ENCODE measurements at regions not wholly inside any gene's neighbourhood (a gene's known extent, or its start where the extent isn't known, plus 50 kb on each side); places are given as distances from the start of the nearest gene placed in this dataset.

DNA sequence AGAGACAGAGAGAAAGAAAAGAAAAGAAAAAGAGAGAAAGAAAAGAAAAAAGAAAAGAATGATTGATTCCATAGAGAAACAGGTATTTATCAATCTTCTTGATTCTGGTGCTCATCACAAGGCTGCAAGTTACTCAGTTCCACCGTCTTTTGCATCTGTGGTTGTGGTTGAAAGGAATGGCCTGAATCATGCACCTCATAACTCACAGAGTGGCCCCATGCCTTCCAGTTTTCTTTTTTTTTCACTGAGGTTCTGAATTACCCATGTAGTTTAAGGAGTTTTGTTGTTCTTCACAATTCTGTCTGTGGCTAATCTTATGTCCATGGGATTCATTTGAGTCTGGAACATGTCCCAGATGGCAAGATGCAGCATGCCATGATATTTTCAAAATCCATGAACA lies 156.0 kb downstream of the ZNF33B start:
- TF ChIP-seq, protein P1, sequence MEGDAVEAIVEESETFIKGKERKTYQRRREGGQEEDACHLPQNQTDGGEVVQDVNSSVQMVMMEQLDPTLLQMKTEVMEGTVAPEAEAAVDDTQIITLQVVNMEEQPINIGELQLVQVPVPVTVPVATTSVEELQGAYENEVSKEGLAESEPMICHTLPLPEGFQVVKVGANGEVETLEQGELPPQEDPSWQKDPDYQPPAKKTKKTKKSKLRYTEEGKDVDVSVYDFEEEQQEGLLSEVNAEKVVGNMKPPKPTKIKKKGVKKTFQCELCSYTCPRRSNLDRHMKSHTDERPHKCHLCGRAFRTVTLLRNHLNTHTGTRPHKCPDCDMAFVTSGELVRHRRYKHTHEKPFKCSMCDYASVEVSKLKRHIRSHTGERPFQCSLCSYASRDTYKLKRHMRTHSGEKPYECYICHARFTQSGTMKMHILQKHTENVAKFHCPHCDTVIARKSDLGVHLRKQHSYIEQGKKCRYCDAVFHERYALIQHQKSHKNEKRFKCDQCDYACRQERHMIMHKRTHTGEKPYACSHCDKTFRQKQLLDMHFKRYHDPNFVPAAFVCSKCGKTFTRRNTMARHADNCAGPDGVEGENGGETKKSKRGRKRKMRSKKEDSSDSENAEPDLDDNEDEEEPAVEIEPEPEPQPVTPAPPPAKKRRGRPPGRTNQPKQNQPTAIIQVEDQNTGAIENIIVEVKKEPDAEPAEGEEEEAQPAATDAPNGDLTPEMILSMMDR (IDR thresholded peaks at IDR 0.05): no peak
- TF ChIP-seq POLR2A (IDR thresholded peaks at IDR 0.05): no peak

All from vagina (tissue), 2 donors.